ENCODE measurements at regions not wholly inside any gene's neighbourhood (a gene's known extent, or its start where the extent isn't known, plus 50 kb on each side); places are given as distances from the start of the nearest gene placed in this dataset.

DNA sequence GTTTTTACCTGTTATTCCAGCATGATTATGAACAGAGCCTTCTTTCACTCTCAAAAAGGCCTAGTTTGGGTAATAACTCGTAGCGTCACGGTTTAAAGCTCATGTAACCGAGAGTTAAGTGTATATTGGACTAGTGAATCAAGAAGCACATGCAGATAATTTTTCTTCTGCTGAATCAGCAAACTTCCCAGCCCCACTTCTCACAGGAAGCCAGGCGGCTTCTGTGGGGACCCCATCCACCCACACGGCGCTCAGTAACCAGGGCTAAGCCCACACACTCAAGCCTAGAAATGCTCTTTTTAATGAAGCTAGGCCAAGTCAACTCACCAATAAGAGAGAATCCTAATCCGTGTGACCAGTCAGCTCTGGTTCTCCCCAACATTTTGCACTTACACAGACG is 191.2 kb upstream of the MGMT start:
- TF ChIP-seq, protein P1, sequence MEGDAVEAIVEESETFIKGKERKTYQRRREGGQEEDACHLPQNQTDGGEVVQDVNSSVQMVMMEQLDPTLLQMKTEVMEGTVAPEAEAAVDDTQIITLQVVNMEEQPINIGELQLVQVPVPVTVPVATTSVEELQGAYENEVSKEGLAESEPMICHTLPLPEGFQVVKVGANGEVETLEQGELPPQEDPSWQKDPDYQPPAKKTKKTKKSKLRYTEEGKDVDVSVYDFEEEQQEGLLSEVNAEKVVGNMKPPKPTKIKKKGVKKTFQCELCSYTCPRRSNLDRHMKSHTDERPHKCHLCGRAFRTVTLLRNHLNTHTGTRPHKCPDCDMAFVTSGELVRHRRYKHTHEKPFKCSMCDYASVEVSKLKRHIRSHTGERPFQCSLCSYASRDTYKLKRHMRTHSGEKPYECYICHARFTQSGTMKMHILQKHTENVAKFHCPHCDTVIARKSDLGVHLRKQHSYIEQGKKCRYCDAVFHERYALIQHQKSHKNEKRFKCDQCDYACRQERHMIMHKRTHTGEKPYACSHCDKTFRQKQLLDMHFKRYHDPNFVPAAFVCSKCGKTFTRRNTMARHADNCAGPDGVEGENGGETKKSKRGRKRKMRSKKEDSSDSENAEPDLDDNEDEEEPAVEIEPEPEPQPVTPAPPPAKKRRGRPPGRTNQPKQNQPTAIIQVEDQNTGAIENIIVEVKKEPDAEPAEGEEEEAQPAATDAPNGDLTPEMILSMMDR (IDR thresholded peaks at IDR 0.05 in 2 of 3, conservative IDR thresholded peaks at IDR 0.05 in 1 of 3; ENCODE audit: insufficient read depth in 2 of 3, low read depth in 1 of 3, low read length in 3 of 3), result no peak
- TF ChIP-seq MYBL2 (IDR thresholded peaks at IDR 0.05; ENCODE audit: low read depth), result no peak
- TF ChIP-seq MYBL2 (CRISPR knock-in tag; IDR thresholded peaks at IDR 0.05; ENCODE audit: borderline replicate concordance), result no peak
- no peak for TF ChIP-seq POLR2A (conservative IDR thresholded peaks at IDR 0.05)
- TF ChIP-seq PYGO2 (tag; IDR thresholded peaks at IDR 0.05), result no peak
- no peak for TF ChIP-seq SMAD4 (CRISPR knock-in tag; conservative IDR thresholded peaks at IDR 0.05)
- TF ChIP-seq NFYB (IDR thresholded peaks at IDR 0.05; ENCODE audit: extremely low read depth, insufficient read length), result no peak
- no peak for TF ChIP-seq ZNF311 (CRISPR knock-in tag; IDR thresholded peaks at IDR 0.05)

All from K562 (cell line).